22Rv1 (cell line): ENCODE measurements at regions not wholly inside any gene's neighbourhood (a gene's known extent, or its start where the extent isn't known, plus 50 kb on each side); places are given as distances from the start of the nearest gene placed in this dataset.

ENCODE experiments used
- ZFX ChIP-seq: fragments of 450-650 bp; IDR thresholded peaks from 2 replicates; pipeline ENCODE4 v1.6.1; 2017; ENCODE audit warnings: antibody characterized with exemption, borderline replicate concordance
- TF ChIP-seq, protein P1 (sequence below): fragments of 450-650 bp; IDR thresholded peaks from 2 replicates; pipeline ENCODE4 v1.5.1; 2017; ENCODE audit warnings: mild to moderate bottlenecking

GRCh38 chr7:45470031-45470430, 104.1 kb upstream of the ADCY1 start:
- TF ChIP-seq, protein P1, sequence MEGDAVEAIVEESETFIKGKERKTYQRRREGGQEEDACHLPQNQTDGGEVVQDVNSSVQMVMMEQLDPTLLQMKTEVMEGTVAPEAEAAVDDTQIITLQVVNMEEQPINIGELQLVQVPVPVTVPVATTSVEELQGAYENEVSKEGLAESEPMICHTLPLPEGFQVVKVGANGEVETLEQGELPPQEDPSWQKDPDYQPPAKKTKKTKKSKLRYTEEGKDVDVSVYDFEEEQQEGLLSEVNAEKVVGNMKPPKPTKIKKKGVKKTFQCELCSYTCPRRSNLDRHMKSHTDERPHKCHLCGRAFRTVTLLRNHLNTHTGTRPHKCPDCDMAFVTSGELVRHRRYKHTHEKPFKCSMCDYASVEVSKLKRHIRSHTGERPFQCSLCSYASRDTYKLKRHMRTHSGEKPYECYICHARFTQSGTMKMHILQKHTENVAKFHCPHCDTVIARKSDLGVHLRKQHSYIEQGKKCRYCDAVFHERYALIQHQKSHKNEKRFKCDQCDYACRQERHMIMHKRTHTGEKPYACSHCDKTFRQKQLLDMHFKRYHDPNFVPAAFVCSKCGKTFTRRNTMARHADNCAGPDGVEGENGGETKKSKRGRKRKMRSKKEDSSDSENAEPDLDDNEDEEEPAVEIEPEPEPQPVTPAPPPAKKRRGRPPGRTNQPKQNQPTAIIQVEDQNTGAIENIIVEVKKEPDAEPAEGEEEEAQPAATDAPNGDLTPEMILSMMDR, result no peak
- TF ChIP-seq ZFX, result no peak
